HuH-7.5 (cell line): ENCODE measurements at regions not wholly inside any gene's neighbourhood (a gene's known extent, or its start where the extent isn't known, plus 50 kb on each side); places are given as distances from the start of the nearest gene placed in this dataset.
"Not testable (repeated sequence)": the region's sequence is repeated elsewhere in the genome, so short reads cannot be mapped to it uniquely, and the experiment has no call there.

Source experiments
- DNase-seq: peaks from one replicate; pipeline ENCODE4 v3.0.0; 2011; ENCODE audit warnings: low spot score

DNA sequence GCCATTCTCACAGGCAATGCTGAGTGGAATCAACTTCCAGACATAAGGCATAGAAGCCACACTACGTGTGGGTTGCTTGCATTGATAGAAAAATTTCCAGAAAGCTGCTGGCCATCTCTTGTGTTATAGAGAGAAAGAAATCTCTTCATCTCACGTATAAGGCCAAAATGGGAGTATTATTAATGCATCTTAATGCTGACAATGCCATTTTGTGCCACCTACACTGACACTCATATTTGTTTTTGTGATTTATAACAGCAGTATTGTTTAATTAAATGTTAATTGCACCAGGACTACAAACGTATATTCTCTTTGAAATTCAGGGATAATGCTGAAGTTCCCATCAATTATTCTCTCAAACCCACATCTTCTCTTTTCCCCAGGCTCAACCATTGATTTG lies 56.1 kb upstream of the TMEM132D start:
- no peak for DNase-seq

DNA sequence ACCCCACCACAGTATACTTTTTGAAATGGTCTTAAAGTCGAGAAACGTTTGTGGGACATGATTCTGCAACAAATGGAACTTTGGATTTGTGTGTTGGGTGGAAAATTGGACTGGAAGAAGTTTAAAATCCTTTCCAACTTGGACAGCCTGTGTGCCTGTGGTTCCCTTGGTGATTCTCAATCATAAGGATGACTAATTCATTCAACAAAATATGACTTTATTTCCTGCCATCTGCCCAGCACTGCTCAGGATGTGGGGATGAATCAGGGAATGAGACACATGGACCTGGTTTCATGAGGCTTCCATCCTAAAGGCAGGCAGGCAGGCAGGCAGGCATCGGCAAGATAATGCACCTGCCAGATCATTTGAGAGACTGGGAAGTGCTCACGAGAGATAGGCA lies 57.3 kb upstream of the TMEM132D start:
- no peak for DNase-seq

DNA sequence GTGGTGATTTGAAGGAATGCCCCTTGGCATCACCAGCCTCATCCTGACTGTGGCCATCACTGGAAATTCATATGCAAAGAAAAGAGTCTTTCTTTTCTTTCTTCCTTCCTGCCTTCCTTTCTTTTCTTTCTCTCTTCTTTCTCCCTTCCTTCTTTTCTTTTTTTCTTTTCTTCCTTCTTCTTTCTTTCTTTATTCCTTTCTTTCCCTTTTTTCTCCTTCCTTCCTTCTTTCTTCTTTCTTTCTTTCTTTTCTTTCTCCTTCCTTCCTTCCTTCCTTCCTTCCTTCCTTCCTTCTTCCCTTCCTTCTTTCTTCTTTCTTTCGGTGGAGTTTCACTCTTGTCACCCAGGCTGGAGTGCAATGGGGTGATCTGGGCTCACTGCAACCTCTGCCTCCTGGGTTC lies 58.0 kb upstream of the TMEM132D start:
- DNase-seq, result no peak

DNA sequence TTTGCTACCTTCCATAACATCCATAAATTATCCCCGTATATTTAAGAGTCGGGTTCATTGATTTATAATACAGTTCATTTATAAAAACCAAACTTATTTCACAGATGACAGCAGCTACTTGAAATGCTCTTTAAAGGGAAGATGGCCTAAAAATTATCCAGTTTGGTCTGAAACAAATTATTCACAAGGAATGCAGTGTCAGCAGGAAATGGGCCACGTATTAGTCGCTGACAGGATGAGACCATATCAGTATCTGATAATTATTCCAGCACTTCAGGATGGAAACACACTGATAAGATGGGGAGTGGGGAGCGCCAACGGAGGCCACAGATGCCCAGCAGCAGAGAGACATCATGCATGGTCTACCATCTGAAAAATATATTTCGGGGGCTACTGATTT lies 60.5 kb upstream of the TMEM132D start:
- DNase-seq, result no peak

DNA sequence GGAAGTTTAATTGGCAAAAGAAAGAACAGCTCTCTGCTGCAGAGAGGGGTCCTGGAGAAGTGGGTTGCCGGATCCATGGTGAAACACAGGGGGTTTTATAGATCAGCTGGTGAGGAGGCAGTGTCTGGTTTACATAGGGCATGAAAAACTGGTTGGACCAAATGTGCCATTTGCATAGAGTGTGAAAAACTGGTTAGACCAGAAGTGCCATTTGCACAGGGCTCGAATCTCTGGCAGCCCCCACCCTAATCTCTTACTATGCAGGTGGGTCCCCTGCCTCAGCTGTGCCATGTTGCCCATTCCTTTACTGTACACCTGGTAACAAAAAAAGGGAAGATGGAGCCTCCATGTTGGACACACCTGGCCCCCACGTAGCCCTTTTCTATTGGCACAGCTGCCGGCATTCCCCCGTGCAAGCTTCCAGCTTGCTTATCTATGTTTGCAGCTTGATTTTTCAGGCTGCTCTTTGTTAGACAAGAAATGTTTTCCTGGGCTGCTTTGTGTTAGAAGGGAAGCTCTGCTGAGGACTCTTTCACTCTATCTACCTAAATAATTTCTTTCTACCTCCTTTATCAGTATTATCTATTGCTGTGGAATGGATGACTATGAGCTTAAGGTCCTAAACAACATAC lies 61.1 kb upstream of the TMEM132D start:
- DNase-seq, result no peak

DNA sequence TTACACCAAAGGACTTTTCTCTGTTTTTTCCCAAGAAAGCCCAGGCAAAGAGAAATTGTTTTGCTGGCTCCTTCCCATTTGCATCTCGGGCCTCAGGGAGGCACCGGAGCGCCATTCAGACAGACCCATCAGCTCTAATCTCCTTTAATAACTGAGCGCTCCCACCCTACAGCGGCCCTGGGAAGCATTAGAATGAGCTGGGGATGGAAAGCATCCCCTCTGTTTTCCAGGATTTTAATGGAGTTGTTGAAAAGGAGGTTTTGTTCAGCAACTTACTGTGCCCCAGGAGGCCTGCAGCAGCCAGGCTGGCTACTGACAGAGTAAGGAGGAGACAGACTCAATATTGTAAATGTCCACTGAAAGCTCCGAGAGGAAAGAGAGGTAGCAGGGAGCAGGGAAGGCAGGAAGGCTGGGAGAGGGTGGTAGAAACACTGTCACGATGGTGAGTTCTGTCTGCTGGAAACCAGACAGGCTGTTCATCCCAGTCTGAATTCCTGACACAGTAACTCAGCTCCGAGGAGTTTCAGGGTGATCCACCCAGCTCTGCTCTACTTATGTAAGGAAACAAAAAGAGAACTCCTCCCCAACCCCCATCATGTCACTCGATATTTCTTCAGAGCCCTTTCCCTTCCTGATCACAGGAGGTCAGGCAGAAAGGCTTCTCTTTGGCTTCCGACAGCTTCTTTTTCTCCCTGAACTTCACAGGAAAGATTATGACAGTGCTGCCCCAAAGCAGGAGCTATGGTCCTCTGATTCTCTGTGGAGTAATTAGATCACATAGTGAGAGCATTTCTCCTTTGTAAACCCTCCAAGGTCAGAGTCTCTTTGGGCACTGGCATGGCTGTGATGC lies 62.5 kb upstream of the TMEM132D start:
- no peak for DNase-seq

DNA sequence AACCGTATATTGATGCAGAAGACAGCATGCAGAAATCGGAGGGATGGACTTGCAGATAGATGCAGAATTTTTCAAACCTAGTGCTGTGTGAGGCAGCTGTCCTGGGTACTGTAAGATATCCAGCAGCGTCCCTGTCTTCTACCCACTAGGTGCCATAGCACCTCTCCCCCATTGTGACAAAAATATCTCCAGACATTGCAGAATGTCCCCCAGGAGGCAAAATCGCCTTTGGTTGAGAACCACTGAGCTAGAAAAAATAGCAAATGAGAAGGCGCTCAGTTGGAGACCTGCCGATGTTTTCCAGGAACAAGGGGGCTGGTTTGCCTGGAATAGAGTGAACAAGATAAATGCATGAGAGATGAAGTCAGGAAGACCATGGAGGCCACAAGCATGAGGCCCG lies 67.9 kb upstream of the TMEM132D start:
- no peak for DNase-seq

DNA sequence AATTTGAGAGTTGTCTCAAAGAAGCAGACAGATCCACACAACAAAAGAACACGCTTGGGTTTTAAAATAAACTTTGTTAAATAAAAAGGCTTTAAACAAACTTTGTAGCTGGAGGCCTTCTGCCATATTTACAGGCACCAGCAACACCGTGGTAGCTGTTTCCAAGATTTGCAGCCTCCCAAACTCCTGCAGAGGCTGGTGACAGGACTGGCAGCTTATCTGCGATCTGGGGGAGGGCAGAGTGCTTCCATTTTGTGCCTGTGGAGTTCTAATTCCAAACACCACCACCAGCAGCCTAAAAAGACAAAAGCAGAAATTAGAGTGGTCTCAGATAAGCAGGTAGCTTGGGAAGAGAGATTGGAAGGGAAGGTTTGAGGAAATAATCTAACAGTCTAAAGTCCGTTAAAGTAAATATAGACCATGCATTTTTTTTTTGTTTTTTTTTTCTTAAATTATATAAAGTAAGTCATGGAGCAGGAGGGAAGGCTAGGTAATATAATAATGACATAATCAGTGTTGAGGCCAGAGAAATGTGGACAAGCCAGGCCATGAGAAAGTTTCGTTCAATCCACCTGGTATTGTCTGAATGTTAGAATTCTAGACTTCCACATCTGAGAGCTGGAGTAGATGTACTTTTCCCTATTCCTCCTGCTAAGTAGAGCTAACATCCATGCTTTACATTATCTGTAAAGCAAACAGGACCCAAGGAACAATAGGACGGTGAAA lies 69.6 kb upstream of the TMEM132D start:
- DNase-seq, result no peak

DNA sequence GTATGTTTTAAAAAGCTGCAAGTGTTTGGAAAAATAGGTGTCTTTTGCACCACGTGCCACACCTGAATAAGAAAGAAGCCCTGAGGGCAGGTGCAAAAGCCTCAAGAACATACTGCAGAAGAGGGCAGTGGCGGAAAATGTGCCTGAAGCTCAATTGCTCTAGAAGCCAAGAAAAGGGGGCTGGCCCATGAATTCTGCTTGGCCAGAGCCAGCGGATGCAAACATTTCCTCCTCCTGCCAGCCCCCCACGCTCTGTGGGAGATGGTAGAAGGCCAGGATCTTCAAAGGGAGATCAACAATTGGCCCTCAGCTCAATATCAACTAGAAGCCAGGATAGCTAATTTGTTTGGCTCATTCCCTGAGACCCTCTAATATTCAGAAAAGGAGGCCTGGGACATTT lies 80.3 kb upstream of the TMEM132D start:
- no peak for DNase-seq

DNA sequence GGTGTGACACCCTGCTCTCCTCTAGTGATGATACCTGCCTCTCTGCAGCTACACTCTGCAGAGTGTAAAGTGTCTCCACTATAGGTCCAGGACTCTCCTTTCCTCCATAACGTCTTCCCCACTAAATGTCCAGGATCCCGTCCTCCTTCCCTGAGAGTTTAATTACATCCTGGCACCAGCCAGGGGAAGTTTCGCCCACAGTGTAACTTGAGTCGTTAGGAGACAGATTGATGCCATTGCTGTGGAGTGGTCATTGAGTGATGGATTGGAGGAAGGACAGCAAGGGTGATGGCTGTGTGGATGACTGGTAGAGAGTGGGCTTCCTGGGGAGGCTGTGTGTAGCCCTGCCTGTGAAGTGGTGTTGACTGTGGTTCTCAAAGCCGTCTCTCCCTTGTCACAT lies 84.0 kb upstream of the TMEM132D start:
- DNase-seq, result no peak

DNA sequence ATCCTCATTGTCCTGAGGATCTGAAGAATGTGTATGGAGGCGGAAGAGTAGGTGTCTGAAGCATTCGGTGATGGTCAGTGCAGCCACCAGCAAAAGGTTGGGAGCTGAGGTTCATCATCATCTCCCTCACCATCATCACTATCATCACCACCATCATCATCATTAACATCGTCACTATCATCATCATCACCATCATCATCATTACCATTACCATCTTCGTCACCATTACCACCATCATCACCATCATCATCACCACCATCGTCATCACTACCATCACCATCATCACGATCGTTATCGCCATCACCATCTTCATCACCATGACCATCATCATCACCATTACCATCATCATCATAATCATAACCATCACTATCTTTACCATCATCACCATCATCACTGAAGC lies 90.8 kb upstream of the TMEM132D start:
- DNase-seq, result no peak

DNA sequence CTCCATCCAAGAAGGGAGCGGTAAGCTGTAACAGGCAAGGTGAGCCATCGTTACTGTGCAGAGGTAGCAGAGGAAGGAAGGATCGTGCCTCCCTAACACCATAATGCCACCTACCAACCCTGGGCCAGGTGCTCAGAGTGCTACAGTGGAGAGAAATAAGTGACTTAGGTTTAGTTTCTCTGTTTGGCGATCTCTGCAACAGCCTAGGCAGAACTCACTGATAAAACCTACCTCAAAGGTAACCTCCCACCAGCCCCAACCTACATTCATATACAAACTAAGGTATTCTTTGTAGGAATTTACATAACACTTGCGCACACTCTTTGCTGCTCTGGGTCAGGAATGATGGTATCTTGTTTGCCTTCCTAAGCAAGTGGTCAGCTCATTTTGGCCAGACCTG lies 93.4 kb upstream of the TMEM132D start:
- no peak for DNase-seq

DNA sequence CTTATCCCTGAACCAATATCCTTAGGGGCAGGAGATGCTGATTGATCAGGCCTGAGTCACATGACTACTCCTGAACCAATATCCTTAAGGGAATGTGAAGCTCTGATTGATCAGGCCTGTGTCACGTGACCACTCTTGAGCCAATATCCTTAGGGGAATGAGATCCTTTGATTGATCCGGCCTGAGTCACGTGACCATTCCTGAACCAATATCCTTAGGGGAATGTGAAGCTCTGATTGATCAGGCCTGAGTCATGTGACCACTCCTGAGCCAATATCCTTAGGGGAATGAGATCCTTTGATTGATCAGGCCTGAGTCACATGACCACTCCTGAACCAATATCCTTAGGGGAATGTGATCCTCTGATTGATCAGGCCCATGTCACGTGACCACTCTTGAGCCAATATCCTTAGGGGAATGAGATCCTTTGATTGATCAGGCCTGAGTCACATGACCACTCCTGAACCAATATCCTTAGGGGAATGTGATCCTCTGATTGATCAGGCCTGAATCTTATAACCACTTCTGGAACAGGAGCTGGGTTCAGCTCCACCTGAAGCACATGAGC lies 100.6 kb upstream of the TMEM132D start:
- DNase-seq, result not testable (repeated sequence)

DNA sequence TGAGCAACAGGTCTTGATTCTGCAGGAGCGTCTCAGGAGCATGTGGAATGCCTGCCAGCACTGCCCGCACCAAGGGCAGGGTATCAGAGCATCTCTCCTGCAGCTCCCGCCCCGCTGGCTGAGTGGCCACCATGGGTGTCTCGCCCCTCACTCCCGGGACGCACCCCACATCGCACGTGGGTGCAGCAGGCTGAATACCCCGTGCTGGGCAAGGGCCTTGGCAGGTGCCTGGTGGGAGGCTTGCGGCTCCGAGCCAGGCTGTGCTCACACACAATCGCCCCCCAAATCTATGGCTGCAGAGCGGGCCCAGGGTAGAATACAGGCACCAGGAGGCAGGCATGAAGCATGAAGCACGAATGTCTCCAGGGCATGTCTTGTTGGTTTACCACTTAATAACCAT lies 103.9 kb upstream of the TMEM132D start:
- DNase-seq, result no peak

DNA sequence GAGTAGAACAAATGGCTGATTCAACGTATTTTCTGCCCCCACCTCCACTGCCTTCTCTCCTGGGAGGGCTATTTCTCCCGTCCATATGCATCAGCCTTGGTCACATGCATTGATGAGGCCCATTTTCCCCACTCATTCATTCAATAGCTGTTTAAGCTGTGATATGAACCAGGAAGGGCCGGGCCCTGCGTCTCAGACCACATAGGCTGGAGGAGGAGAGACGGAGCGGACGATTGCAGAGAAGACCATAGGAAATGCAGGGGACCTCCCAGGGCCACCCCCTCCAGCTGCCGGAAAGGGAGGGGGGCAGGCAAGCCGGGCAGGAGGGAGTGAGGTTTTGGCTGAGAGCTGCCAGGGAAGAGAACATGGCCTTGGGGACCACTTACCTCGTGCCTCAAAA lies 104.4 kb upstream of the TMEM132D start:
- no peak for DNase-seq

DNA sequence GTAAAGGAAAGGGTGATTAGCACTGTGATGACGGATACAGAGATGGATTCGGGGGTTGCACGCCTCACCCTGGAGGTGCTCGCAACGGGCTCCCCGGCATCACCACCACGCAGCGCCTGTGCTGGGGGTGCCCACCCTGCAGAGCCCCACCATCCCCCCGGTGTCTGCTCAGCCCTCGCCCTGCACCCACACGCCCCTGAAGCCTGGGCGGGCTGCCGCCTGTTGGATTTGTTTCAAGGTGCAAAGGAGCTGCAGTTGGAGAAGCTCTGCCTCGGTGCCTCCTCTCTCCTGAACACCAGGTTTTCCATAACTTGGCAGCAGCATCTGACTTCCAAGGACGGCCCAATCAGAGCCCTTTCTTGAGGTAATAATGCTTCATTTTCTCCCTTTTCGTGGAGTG lies 106.1 kb upstream of the TMEM132D start:
- DNase-seq, result no peak

DNA sequence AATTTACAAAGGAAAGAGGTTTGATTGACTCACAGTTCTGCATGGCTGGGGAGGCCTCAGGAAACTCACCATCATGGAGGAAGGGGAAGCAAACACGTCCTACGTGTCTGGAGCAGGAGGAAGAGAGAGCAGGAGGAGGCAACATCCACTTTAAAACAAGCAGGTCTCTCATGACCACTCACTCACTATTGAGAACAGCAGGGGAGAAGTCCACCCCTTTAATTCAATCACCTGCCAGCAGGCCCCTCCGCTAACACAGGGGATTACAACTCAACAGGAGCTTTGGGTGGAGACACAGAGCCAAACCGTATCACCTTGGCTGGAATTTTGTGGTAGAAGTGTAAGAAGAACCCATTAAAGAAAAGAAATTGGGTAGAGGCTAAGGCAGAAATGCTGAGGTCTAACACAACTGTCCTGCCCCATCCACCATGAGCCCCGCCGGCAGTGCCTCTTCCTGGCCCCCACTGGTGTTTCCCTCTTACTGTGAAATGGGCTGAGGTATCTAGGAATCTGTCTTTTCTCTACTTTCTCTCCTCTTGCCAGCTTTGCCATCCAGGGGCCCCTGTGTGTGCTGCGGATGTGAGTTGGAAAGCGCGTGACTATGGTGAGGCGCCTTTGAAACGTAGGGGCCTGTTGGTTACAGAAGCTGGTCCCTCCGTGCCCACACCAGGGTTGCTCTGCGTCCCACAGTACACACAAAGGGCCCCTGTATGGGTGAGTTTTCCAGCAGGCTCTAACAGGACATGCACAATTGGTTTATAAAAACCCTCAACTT lies 108.0 kb upstream of the TMEM132D start:
- no peak for DNase-seq

DNA sequence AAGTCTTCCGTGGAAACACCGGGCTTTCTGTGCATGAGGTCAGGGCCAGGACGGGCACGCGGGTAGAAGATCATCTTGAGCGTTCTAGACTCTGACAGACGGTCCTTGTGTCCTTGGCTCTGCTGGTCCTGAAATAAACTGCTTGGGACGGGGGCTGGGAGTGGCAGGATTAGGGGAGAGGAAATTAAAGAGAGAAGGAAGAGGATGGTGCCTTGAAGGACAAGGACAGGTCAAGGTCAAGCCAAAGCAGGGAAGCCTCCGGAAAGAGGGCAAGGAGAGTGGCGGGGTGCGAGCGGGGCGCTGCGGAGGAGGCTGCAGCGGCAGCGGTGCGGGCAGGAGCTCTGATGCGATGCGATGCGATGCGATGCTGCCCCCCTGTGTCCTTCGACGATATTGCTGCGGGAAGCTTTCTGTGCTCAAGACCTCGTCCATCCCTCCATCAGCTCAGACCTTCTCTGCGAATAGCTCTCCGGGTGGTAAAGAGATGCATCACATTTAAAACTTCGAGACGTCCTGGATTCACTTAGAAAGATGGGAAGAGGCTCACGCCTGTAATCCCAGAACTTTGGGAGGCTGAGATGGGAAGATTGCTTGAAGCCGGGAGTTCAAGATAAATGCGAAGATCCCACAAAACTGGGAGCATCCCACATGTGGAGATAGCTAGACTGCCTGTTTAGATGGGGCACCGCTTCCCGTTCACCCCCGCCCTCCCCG lies 110.1 kb upstream of the TMEM132D start:
- peak; percentile 53 for DNase-seq

DNA sequence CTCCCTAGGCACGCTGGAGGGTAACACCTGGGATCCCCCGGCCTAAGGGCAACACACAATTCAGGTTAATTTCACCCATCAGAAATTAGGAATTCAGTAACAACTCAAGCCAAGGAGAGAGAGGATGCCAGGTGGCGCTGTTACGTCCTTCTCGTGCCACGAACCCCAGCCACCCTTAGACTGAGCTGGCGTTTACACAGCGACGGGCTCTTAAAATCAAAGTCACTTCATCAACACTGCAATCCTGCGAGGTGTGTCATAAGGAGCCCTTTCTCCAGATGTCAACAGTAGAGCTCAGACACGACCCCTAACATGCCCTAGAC lies 110.6 kb upstream of the TMEM132D start:
- DNase-seq, result no peak

DNA sequence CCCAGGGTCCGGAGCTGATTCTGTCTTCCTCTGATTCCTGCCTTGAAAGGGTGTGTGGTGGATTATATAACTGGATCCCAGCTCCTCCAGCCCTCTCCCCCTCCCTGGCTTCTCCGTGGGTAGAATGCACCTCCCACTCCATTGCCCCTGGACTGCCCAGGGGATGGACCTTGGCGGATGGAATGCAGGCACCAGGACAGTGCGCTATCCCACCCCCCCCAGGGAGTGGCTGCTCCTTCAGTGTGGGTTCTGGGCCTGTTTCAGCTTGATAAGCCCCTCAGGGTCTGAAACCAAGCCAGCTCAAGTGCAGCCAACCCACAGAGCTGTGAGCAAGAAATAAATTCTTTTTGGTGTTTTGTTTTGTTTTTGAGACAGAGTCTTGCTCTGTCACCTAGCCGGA lies 112.4 kb upstream of the TMEM132D start:
- no peak for DNase-seq

DNA sequence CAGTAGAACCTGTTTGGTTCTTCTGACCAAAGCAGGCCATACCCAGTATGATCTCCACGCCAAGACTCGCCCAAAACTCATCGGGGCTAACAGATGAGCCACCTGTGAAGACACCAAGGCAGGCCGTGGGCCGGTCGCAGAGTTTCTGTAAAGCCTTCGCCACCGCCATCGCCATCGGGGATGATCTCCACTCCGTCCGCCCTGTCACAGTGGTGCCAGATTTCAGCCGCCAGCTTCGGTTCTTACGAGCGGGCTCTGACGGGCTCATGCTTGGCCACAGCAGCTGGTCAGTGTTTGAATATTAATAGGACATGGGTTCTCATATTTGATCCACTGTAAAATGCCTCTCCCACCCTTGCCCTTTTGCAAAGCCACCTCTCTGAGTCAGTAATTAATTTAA lies 113.2 kb upstream of the TMEM132D start:
- DNase-seq, result no peak
